Neural progenitor cell (in vitro differentiated cells): ENCODE measurements at regions not wholly inside any gene's neighbourhood (a gene's known extent, or its start where the extent isn't known, plus 50 kb on each side); places are given as distances from the start of the nearest gene placed in this dataset.

ENCODE experiments used
- DNase-seq: peaks from one replicate; pipeline ENCODE4 v3.0.0-alpha.2; 2016; ENCODE audit warnings: low spot score
- H2AFZ ChIP-seq: fragments of 200-600 bp; sonication (generic); replicated peaks from 2 replicates; pipeline ENCODE4 v1.6.1; 2016; ENCODE audit warnings: antibody characterized with exemption
- H3F3A ChIP-seq: fragments of 200-600 bp; sonication (generic); 2 replicates; pipeline ENCODE4 v1.6.1; 2016; ENCODE audit warnings: antibody characterized with exemption, low read depth
- H3K27ac ChIP-seq: fragments of 200-600 bp; sonication (generic); 2 replicates; pipeline ENCODE4 v1.5.1; 2016; ENCODE audit warnings: mild to moderate bottlenecking
- H3K27me3 ChIP-seq: fragments of 200-600 bp; sonication (generic); 2 replicates; pipeline ENCODE4 v1.6.1; 2016; ENCODE audit warnings: mild to moderate bottlenecking, moderate library complexity
- H3K36me3 ChIP-seq: fragments of 200-600 bp; sonication (generic); 2 replicates; pipeline ENCODE4 v1.5.1; 2016
- H3K4me1 ChIP-seq: fragments of 200-600 bp; sonication (generic); 2 replicates; pipeline ENCODE4 v1.6.1; 2016; ENCODE audit warnings: mixed run types
- H3K4me2 ChIP-seq: fragments of 200-600 bp; sonication (generic); 2 replicates; pipeline ENCODE4 v1.6.1; 2016
- H3K4me3 ChIP-seq: fragments of 200-600 bp; sonication (generic); 2 replicates; pipeline ENCODE4 v1.5.1; 2016
- H3K79me2 ChIP-seq: fragments of 200-600 bp; sonication (generic); 2 replicates; pipeline ENCODE4 v1.6.1; 2016; ENCODE audit warnings: low read depth
- H3K9ac ChIP-seq: fragments of 200-600 bp; sonication (generic); 2 replicates; pipeline ENCODE4 v1.6.1; 2016
- H3K9me3 ChIP-seq: fragments of 200-600 bp; sonication (generic); 2 replicates; pipeline ENCODE4 v1.5.1; 2016; ENCODE audit warnings: low read depth
- H4K20me1 ChIP-seq: fragments of 200-600 bp; sonication (generic); 2 replicates; pipeline ENCODE4 v1.6.1; 2016; ENCODE audit warnings: low read depth
- H3K27ac Mint-ChIP-seq: 3 replicates; pipeline ENCODE4 v1.8.0; 2021; ENCODE audit warnings: mixed read lengths
- H3K27me3 Mint-ChIP-seq: 2 replicates; pipeline ENCODE4 v1.8.0; 2022; ENCODE audit warnings: low read depth, mild to moderate bottlenecking, inconsistent platforms, moderate library complexity, mixed read lengths; ENCODE audit not compliant: insufficient read depth
- H3K36me3 Mint-ChIP-seq: 3 replicates; pipeline ENCODE4 v1.8.0; 2021; ENCODE audit warnings: mixed read lengths
- H3K4me1 Mint-ChIP-seq: 3 replicates; pipeline ENCODE4 v1.8.0; 2021; ENCODE audit warnings: mixed read lengths
- H3K4me3 Mint-ChIP-seq: 3 replicates; pipeline ENCODE4 v1.8.0; 2021; ENCODE audit warnings: mild to moderate bottlenecking, moderate library complexity, mixed read lengths
- H3K9me3 Mint-ChIP-seq: 3 replicates; pipeline ENCODE4 v1.8.0; 2020; ENCODE audit warnings: mixed read lengths
- EZH2 ChIP-seq: fragments of 200-600 bp; sonication (generic); IDR thresholded peaks from 2 replicates; pipeline ENCODE4 v1.6.1; 2017; ENCODE audit warnings: antibody characterized with exemption, mild to moderate bottlenecking, moderate library complexity
- EZH2phosphoT487 ChIP-seq: fragments of 200-600 bp; sonication (generic); IDR thresholded peaks from 2 replicates; pipeline ENCODE4 v1.6.1; 2017; ENCODE audit warnings: antibody characterized with exemption
- TF ChIP-seq, protein P1 (sequence below): fragments of 200-600 bp; sonication (generic); IDR thresholded peaks from 2 replicates; pipeline ENCODE4 v1.5.1; 2017; ENCODE audit warnings: antibody characterized with exemption, mild to moderate bottlenecking

DNA sequence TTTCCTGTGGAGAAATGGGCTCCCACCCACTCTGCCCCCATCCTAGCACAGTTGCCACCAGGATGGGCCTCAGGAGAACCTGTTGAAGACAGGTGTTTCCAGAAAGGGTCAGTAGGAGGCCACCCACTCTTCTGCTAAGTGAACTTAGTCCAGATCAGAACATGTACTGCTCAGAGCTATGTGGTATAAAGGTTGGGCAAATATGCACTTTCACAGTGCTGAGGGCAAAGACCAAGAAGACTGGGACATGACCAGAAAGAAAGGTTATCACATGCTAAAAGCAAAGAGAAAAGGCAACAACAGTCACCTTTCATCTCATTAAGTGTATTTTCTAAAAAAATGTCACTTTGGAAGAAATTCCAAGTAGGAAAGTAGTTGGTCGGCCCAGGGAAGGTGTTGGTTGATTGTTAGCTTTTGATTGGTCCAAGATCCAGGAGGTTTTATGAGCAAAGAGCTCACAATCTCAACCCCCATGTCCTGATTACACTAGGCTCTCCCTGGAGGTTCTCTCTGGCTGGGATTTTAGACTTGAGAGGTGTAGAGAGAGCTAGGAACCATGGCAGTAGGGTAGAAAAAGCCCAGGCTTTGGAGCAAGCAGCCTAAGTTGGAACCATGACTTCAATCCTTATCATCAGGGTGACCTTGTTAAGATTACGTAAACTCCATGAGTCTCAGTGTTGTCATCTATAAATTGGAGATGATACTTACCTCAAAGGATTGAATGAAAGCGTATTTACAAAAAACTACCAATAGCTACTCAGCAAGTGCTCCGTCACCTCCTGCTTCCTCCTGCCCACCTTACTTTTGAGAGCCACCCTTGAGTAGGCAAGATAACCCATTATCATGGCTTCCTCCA is 102.6 kb downstream of the GLUL start:
- TF ChIP-seq, protein P1, sequence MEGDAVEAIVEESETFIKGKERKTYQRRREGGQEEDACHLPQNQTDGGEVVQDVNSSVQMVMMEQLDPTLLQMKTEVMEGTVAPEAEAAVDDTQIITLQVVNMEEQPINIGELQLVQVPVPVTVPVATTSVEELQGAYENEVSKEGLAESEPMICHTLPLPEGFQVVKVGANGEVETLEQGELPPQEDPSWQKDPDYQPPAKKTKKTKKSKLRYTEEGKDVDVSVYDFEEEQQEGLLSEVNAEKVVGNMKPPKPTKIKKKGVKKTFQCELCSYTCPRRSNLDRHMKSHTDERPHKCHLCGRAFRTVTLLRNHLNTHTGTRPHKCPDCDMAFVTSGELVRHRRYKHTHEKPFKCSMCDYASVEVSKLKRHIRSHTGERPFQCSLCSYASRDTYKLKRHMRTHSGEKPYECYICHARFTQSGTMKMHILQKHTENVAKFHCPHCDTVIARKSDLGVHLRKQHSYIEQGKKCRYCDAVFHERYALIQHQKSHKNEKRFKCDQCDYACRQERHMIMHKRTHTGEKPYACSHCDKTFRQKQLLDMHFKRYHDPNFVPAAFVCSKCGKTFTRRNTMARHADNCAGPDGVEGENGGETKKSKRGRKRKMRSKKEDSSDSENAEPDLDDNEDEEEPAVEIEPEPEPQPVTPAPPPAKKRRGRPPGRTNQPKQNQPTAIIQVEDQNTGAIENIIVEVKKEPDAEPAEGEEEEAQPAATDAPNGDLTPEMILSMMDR: no peak
- TF ChIP-seq EZH2: no peak
- TF ChIP-seq EZH2phosphoT487: no peak
- no peak overlapping the region for H3K9ac ChIP-seq
- H3K27me3 Mint-ChIP-seq: peaks cover 5% of the 10 kb centered on the region
- no peaks in the 10 kb centered on the region for H3F3A ChIP-seq
- H3K27me3 ChIP-seq: no peaks in the 10 kb centered on the region
- no peaks in the 10 kb centered on the region for H3K36me3 Mint-ChIP-seq
- peaks cover 7% of the 10 kb centered on the region for H3K4me1 Mint-ChIP-seq
- H3K9me3 ChIP-seq: no peaks in the 10 kb centered on the region
- H3K4me3 ChIP-seq: no peak overlapping the region
- H4K20me1 ChIP-seq: no peaks in the 10 kb centered on the region
- no peaks in the 10 kb centered on the region for H3K4me1 ChIP-seq
- H3K27ac ChIP-seq: no peak overlapping the region
- no peak overlapping the region for H3K27ac Mint-ChIP-seq
- no peaks in the 10 kb centered on the region for H3K9me3 Mint-ChIP-seq
- no peaks in the 10 kb centered on the region for H3K79me2 ChIP-seq
- H2AFZ ChIP-seq: no peak overlapping the region
- H3K4me2 ChIP-seq: no peak overlapping the region
- H3K4me3 Mint-ChIP-seq: no peak overlapping the region
- no peaks in the 10 kb centered on the region for H3K36me3 ChIP-seq
- no peak for DNase-seq

DNA sequence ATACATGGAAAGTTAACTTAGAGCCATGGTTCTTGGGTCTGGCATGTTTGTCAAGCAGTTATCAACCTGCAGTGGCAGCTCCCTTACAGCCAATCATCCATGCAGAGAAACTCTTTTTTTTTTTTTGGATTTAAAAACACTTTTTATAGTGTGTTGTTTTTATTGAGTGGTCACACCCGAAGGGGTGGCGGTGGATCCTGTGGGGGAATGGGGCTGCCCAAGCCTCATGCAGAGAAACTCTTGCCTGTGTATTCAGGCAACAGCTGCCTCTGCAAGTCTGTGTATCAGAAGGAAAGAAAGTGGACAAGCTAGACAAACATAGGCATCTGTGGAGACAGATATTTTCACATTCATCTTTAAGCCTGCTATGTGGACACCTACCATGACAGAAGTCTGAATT is 104.8 kb downstream of the GLUL start:
- Histone ChIP-seq H4K20me1 (no peaks in the 10 kb centered on the region), H3K79me2 (no peaks in the 10 kb centered on the region), H3K36me3 (no peaks in the 10 kb centered on the region), H3K4me3 (no peak overlapping the region), H2AFZ (no peak overlapping the region), H3F3A (no peaks in the 10 kb centered on the region), H3K27ac (no peak overlapping the region), H3K4me2 (no peak overlapping the region), H3K9me3 (no peaks in the 10 kb centered on the region), H3K4me1 (peaks cover 2% of the 10 kb centered on the region), H3K27me3 (no peaks in the 10 kb centered on the region), H3K9ac (no peak overlapping the region)
- Mint-ChIP-seq H3K27ac (no peak overlapping the region), H3K27me3 (peaks cover 8% of the 10 kb centered on the region), H3K4me1 (peaks cover 7% of the 10 kb centered on the region), H3K36me3 (no peaks in the 10 kb centered on the region), H3K4me3 (no peak overlapping the region), H3K9me3 (no peaks in the 10 kb centered on the region)
- DNase-seq: no peak
- TF ChIP-seq, protein P1: no peak
- TF ChIP-seq EZH2phosphoT487: no peak
- TF ChIP-seq EZH2: no peak

DNA sequence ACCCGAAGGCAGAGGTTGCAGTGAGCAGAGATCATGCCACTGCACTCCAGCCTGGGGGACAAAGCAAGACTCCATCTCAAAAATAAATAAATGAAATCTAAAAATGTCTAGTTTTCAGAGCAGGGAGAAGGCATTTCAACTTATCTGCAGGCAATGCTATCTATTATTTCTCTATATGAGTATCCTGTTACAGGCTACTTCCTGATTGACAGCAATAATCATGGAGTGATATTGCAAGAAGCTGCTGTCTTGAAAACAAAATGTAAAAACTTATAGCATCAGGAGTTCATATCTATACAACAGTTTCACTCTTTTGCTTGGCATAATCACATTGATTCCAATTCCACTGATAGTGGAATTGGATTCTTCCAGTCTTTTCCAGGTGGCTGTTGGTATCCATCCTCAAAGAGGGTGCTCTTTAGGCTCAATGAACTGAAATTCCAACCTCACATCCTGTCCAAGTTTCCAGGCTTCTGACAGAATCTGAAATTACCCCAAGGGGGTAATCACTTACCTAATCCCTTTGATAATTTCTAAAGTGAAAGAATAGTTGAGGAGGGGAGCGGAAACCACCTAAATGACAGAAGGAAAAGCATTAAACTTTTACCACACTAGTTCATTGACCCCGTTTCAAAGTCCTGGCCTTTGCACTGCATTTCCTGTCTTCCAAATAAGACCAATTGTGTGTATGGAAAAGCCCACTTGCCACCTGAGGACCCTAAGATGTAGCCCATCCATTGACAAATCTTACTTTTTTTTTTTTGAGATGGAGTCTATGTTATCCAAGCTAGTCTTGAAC is 107.6 kb downstream of the GLUL start:
- H3K4me3 Mint-ChIP-seq: no peak overlapping the region
- H3K27ac Mint-ChIP-seq: no peak overlapping the region
- H3K79me2 ChIP-seq: no peaks in the 10 kb centered on the region
- no peaks in the 10 kb centered on the region for H3K27me3 ChIP-seq
- no peak overlapping the region for H3K9ac ChIP-seq
- peaks cover 7% of the 10 kb centered on the region for H3K27me3 Mint-ChIP-seq
- peaks cover 18% of the 10 kb centered on the region for H3F3A ChIP-seq
- H3K9me3 ChIP-seq: no peaks in the 10 kb centered on the region
- no peak overlapping the region for H3K27ac ChIP-seq
- no peaks in the 10 kb centered on the region for H4K20me1 ChIP-seq
- DNase-seq: no peak
- H3K36me3 ChIP-seq: no peaks in the 10 kb centered on the region
- H2AFZ ChIP-seq: no peak overlapping the region
- H3K4me1 ChIP-seq: peaks cover 27% of the 10 kb centered on the region
- H3K9me3 Mint-ChIP-seq: no peaks in the 10 kb centered on the region
- TF ChIP-seq EZH2phosphoT487 (no peak), EZH2 (no peak)
- TF ChIP-seq, protein P1: no peak
- no peak overlapping the region for H3K4me3 ChIP-seq
- H3K4me1 Mint-ChIP-seq: peaks cover 5% of the 10 kb centered on the region
- H3K4me2 ChIP-seq: no peak overlapping the region
- H3K36me3 Mint-ChIP-seq: no peaks in the 10 kb centered on the region
